DND-41 (cell line): ENCODE measurements at regions not wholly inside any gene's neighbourhood (a gene's known extent, or its start where the extent isn't known, plus 50 kb on each side); places are given as distances from the start of the nearest gene placed in this dataset.

Source experiments
- ATAC-seq: fragments of 200-7000 bp; cut with Tn5 transposase; 3 replicates; pipeline ENCODE4 v1.9.1; 2021; ENCODE audit warnings: low read depth; ENCODE audit not compliant: insufficient read depth
- DNase-seq: peaks from one replicate; pipeline ENCODE4 v3.0.0-alpha.2; 2020
- H2AFZ ChIP-seq: 2 replicates; pipeline ENCODE4 v1.6.0; 2012; ENCODE audit warnings: low read depth, low read length
- H3K27ac ChIP-seq: 2 replicates; pipeline ENCODE4 v1.5.1; 2012; ENCODE audit warnings: low read length, inconsistent platforms
- H3K27me3 ChIP-seq: fragments of 200-600 bp; sonication (generic); 2 replicates; pipeline ENCODE4 v1.6.0; 2012; ENCODE audit warnings: low read length, mild to moderate bottlenecking, inconsistent platforms; ENCODE audit not compliant: insufficient read depth, poor library complexity
- H3K36me3 ChIP-seq: 2 replicates; pipeline ENCODE4 v1.5.1; 2012; ENCODE audit warnings: low read length, inconsistent platforms; ENCODE audit not compliant: insufficient read depth
- H3K4me1 ChIP-seq: 2 replicates; pipeline ENCODE4 v1.5.1; 2012; ENCODE audit warnings: mild to moderate bottlenecking, low read length; ENCODE audit not compliant: insufficient read depth
- H3K4me2 ChIP-seq: 2 replicates; pipeline ENCODE4 v1.6.0; 2012; ENCODE audit warnings: mild to moderate bottlenecking, moderate library complexity, low read length, inconsistent platforms; ENCODE audit not compliant: insufficient read depth
- H3K4me3 ChIP-seq, 2 experiments: fragments of 200-600 bp in 1 of 2; shearing (Covaris generic) in 1 of 2; 2 replicates each; pipeline ENCODE4 v1.5.1; 2012 to 2016; ENCODE audit warnings: inconsistent platforms in 2 of 2, low read length in 2 of 2, mild to moderate bottlenecking in 2 of 2, low read depth in 1 of 2, moderate library complexity in 1 of 2
- H3K79me2 ChIP-seq: 2 replicates; pipeline ENCODE4 v1.6.0; 2012; ENCODE audit warnings: low read length, inconsistent platforms; ENCODE audit not compliant: insufficient read depth
- H3K9ac ChIP-seq: 2 replicates; pipeline ENCODE4 v1.6.0; 2012; ENCODE audit warnings: low read depth, mild to moderate bottlenecking, inconsistent platforms, low read length, moderate library complexity
- H3K9me3 ChIP-seq: 2 replicates; pipeline ENCODE4 v1.5.1; 2012; ENCODE audit warnings: low read length, moderate library complexity, mild to moderate bottlenecking, inconsistent platforms; ENCODE audit not compliant: insufficient read depth, severe bottlenecking
- H4K20me1 ChIP-seq: 2 replicates; pipeline ENCODE4 v1.6.0; 2012; ENCODE audit warnings: low read length; ENCODE audit not compliant: insufficient read depth
- EZH2 ChIP-seq: IDR thresholded peaks from 3 replicates; pipeline ENCODE4 v1.6.1; 2012; ENCODE audit warnings: borderline replicate concordance, low read depth, mild to moderate bottlenecking, moderate library complexity, low read length, inconsistent platforms; ENCODE audit not compliant: severe bottlenecking
- TF ChIP-seq, protein P1 (sequence below): IDR thresholded peaks from 2 replicates; pipeline ENCODE4 v1.5.1; 2012; ENCODE audit warnings: borderline replicate concordance, low read length, moderate library complexity, mild to moderate bottlenecking; ENCODE audit not compliant: poor library complexity, severe bottlenecking; ENCODE audit errors: extremely low read depth

DNA sequence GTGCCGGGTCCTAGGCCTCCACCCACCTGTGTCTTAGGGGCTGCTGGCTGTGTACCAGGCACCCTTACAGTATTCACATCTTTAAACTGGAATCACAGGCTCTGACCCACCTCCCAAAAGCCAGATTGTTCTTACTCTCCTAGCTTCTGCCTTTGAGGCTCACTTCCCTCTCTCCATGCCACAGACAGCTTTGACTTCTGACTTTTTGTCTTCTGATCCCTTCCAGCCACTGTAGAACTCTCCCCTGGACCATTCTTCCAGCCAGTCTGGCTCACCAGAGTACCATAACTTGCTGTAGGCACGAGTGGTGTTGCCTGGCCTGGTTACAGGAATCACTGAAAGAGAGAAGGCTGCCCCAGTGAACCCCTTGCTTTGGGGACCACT, 58.1 kb upstream of the STUM start:
- Histone ChIP-seq H3K9me3 (no peaks in the 10 kb centered on the region), H4K20me1 (no peaks in the 10 kb centered on the region), H3K79me2 (no peaks in the 10 kb centered on the region), H3K4me3 (no peak overlapping the region), H2AFZ (no peak overlapping the region), H3K27me3 (peaks cover 40% of the 10 kb centered on the region), H3K27ac (no peak overlapping the region), H3K4me2 (no peak overlapping the region), H3K9ac (no peak overlapping the region), H3K36me3 (no peaks in the 10 kb centered on the region), H3K4me1 (no peaks in the 10 kb centered on the region)
- DNase-seq = no peak
- no peak for ATAC-seq
- TF ChIP-seq, protein P1, sequence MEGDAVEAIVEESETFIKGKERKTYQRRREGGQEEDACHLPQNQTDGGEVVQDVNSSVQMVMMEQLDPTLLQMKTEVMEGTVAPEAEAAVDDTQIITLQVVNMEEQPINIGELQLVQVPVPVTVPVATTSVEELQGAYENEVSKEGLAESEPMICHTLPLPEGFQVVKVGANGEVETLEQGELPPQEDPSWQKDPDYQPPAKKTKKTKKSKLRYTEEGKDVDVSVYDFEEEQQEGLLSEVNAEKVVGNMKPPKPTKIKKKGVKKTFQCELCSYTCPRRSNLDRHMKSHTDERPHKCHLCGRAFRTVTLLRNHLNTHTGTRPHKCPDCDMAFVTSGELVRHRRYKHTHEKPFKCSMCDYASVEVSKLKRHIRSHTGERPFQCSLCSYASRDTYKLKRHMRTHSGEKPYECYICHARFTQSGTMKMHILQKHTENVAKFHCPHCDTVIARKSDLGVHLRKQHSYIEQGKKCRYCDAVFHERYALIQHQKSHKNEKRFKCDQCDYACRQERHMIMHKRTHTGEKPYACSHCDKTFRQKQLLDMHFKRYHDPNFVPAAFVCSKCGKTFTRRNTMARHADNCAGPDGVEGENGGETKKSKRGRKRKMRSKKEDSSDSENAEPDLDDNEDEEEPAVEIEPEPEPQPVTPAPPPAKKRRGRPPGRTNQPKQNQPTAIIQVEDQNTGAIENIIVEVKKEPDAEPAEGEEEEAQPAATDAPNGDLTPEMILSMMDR = no peak
- TF ChIP-seq EZH2 = no peak

DNA sequence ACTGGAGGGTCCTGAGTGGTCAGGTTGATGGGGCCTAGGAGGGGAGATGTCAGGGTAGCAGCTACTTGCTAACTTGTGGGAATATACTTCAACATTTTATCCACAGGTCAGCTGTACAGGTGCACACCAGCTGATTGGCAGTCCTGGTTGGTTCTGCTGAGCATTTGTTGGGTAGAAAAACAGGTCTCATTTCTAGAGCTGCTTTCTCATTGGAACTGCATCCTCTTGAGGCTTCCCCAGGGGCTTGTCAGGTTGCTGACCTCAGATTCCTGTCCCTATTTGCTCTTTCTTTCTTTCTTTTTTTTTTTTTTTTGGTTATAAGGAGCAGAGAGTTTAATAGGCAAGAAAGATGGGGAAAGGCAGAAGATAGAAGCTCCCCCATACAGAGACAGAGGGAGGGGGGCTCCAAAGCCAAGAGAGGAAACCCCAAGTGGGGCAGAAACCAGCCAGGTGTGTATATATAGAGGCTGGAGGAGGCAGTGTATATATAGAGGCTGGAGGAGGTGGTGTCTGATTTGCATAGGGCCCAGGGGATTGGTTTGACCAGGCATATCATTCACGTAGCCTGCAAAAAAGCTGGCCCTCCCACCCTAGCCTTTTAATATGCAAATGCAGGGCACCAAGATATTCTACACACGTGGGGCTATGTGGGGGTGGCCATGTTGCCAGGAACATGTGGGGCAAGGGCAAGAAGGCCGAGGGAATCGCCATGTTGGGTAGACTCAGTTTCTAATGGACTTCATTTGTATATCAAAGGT, 57.3 kb upstream of the STUM start:
- H3K27me3 ChIP-seq = peaks cover 46% of the 10 kb centered on the region
- no peak overlapping the region for H2AFZ ChIP-seq
- no peaks in the 10 kb centered on the region for H3K4me1 ChIP-seq
- DNase-seq = no peak
- H3K36me3 ChIP-seq = no peaks in the 10 kb centered on the region
- 0 out of 2 replicates have a peak, but pooled peaks cover 3% of the 10 kb centered on the region for H4K20me1 ChIP-seq
- H3K4me3 ChIP-seq = no peak overlapping the region
- no peak overlapping the region for H3K4me2 ChIP-seq
- ATAC-seq = no peak
- no peak for TF ChIP-seq EZH2
- TF ChIP-seq, protein P1 = no peak
- no peaks in the 10 kb centered on the region for H3K79me2 ChIP-seq
- H3K27ac ChIP-seq = no peak overlapping the region
- H3K9me3 ChIP-seq = no peaks in the 10 kb centered on the region
- no peak overlapping the region for H3K9ac ChIP-seq

DNA sequence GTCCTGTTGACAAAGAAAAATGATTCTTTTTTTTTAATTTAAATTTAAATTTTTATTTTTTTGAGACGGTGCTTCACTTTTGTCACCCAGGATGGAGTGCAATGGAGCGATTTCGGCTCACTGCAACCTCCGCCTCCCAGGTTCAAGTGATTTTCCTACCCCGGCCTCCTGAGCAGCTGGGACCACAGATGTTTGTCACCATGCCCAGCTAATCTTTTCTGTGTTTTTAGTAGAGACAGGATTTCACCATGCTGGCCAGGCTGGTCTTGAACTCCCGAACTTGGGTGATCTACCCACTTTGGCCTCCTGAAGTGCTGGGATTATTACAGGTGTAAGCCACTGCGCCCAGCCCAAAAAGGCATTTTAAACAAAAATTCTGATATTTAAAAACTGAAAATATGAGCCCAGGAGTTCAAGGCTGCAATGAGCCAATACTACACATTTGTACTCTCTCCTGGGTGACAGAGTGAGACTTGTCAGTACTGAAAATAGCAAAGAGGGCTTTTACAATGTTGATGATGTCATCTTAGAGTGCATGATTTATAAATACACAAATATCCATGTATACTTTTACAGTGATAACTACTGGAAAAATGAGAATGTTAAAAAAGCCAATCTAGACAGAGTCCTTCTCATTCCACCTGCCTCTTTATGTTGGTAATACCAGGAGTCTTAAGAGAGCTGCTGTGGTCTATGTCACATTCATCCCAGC, 56.0 kb upstream of the STUM start:
- H3K4me2 ChIP-seq = no peak overlapping the region
- peaks cover 48% of the 10 kb centered on the region for H3K27me3 ChIP-seq
- ATAC-seq (no peak), DNase-seq (no peak)
- H3K27ac ChIP-seq = no peak overlapping the region
- H4K20me1 ChIP-seq = 0 out of 2 replicates have a peak, but pooled peaks cover 3% of the 10 kb centered on the region
- H3K9ac ChIP-seq = no peak overlapping the region
- no peaks in the 10 kb centered on the region for H3K36me3 ChIP-seq
- H3K9me3 ChIP-seq = no peaks in the 10 kb centered on the region
- no peak overlapping the region for H3K4me3 ChIP-seq
- no peaks in the 10 kb centered on the region for H3K79me2 ChIP-seq
- H2AFZ ChIP-seq = no peak overlapping the region
- TF ChIP-seq, protein P1 = no peak
- TF ChIP-seq EZH2 = no peak
- no peaks in the 10 kb centered on the region for H3K4me1 ChIP-seq
